ENCODE measurements at regions not wholly inside any gene's neighbourhood (a gene's known extent, or its start where the extent isn't known, plus 50 kb on each side); places are given as distances from the start of the nearest gene placed in this dataset.

DNA sequence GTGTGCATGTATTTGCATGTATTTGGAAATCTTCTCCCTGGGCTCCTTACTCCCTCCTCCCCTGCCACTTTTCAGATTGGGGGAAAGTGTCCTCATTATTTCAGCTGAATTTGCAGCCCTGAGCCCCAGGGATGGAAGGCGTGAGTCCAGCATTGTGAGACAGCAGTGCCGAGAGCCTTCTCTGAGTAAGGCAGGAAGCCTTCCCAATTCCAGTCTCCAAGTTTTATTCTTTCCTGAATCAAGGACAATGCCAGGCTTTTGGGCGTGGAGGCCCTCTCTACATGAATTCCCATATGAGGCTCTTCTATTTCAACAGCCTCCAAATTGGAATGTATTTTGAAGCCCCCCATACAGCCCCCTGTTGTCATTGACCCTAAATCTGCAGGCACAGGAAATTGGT, 163.5 kb downstream of the ACKR3 start:
- TF ChIP-seq, protein P1, sequence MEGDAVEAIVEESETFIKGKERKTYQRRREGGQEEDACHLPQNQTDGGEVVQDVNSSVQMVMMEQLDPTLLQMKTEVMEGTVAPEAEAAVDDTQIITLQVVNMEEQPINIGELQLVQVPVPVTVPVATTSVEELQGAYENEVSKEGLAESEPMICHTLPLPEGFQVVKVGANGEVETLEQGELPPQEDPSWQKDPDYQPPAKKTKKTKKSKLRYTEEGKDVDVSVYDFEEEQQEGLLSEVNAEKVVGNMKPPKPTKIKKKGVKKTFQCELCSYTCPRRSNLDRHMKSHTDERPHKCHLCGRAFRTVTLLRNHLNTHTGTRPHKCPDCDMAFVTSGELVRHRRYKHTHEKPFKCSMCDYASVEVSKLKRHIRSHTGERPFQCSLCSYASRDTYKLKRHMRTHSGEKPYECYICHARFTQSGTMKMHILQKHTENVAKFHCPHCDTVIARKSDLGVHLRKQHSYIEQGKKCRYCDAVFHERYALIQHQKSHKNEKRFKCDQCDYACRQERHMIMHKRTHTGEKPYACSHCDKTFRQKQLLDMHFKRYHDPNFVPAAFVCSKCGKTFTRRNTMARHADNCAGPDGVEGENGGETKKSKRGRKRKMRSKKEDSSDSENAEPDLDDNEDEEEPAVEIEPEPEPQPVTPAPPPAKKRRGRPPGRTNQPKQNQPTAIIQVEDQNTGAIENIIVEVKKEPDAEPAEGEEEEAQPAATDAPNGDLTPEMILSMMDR (IDR thresholded peaks at IDR 0.05): no peak
- TF ChIP-seq SIN3A (IDR thresholded peaks at IDR 0.05; ENCODE audit: borderline replicate concordance, low read depth, low read length): no peak
